Ovary (tissue), 7 donors: ENCODE measurements at regions not wholly inside any gene's neighbourhood (a gene's known extent, or its start where the extent isn't known, plus 50 kb on each side); places are given as distances from the start of the nearest gene placed in this dataset.

Experiments used
- DNase-seq, 5 donors: peaks; one replicate each; pipeline ENCODE4 v3.0.0-alpha.2; 2019 to 2020
- H3K27ac ChIP-seq, 2 donors: fragments of 200-600 bp; one replicate each; pipeline versions ENCODE4 v1.5.1 to v1.8.0; 2019 to 2022
- H3K27me3 ChIP-seq: fragments of 200-600 bp; one replicate; pipeline ENCODE4 v1.8.0; 2022
- H3K36me3 ChIP-seq: fragments of 200-600 bp; sonication (generic); one replicate; pipeline ENCODE4 v1.5.1; 2019
- H3K4me1 ChIP-seq: one replicate; pipeline ENCODE4 v1.8.1; 2013; ENCODE audit warnings: mild to moderate bottlenecking, moderate library complexity; ENCODE audit not compliant: insufficient read depth
- H3K4me3 ChIP-seq: fragments of 200-600 bp; sonication (generic); one replicate; pipeline ENCODE4 v1.5.1; 2017
- H3K9me3 ChIP-seq, 2 donors: fragments of 200-600 bp in 1 of 2; sonication (generic) in 1 of 2; one replicate each; pipeline versions ENCODE4 v1.5.1 to v1.8.1; 2013 to 2019; ENCODE audit warnings: mild to moderate bottlenecking in 1 of 2, moderate library complexity in 1 of 2
- EP300 ChIP-seq: sonication (generic); formaldehyde crosslinking; IDR thresholded peaks from one replicate; pipeline ENCODE4 v1.6.1; 2017; ENCODE audit warnings: antibody characterized with exemption
- POLR2A ChIP-seq: fragments of 450-650 bp; IDR thresholded peaks from one replicate; pipeline ENCODE4 v1.6.1; 2017; ENCODE audit warnings: antibody characterized with exemption, mild to moderate bottlenecking, moderate library complexity
- WGBS, 3 donors: extraction: QIAGEN DNeasy Blood & Tissue Kit in 1 of 3; methylation state at CpG; one replicate each; pipeline versions ENCODE4 v1.1.5 to v1.1.7; 2013 to 2017; 5-methylcytosine and 5-hydroxymethylcytosine counted together
- intact Hi-C, 4 donors: fragments of 100-400 bp; cut with DNase I; formaldehyde crosslinking; loops; one replicate each; pipeline versions ENCODE4 v1.11.0 to v1.15.1; 2022 to 2023
- TF ChIP-seq, protein P1 (sequence below), 3 donors: fragments of 450-650 bp in 2 of 3; fragments of 200-600 bp in 1 of 3; IDR thresholded peaks; one replicate each; pipeline versions ENCODE4 v1.5.1 to v1.8.0; 2016 to 2022; ENCODE audit warnings: antibody characterized with exemption in 3 of 3, mild to moderate bottlenecking in 1 of 3
- donor health status: DM: no; HTN: no; CAD: no; lungs with moderate emphysema.
- donor health status: DM: no; HTN: no; CAD: no.
- donor health status: Bipolar disorder and iron deficiency.
- donor health status: DM: no; HTN: no; CAD: no.
- donor health status: DM: yes; HTN: yes; CAD: no.

DNA sequence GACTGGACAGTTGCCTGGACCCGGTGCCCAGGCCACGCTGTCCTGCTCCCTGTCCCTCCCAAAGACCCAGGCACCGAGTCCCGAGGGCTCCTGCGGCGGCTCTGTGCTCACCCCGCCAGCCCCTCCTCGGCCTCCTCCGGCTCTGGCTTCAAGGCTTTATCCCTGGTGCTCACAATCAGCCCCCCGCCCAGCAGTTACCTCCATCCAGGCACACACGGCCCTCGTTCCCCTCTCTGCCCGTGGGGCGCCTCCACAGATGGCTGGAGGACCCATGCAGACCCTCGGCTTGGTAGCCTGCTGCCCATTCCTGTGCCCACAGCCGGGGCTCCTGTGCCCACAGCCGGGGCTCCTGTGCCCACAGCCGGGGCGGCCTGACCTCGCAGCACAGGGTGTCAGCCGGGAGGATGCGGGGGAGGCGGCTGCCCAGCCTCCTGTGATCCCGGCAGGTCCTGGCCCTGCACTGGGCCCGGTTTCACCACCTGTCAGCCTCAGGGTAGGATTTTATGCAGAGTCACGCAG, 52.3 kb upstream of the COL18A1 start:
- peaks cover 27% of the 10 kb centered on the region for H3K4me1 ChIP-seq
- intact Hi-C loops = no loop called here
- no peak overlapping the region for H3K4me3 ChIP-seq
- no peaks in the 10 kb centered on the region for H3K27me3 ChIP-seq
- no peaks in the 10 kb centered on the region for H3K9me3 ChIP-seq
- TF ChIP-seq, protein P1, sequence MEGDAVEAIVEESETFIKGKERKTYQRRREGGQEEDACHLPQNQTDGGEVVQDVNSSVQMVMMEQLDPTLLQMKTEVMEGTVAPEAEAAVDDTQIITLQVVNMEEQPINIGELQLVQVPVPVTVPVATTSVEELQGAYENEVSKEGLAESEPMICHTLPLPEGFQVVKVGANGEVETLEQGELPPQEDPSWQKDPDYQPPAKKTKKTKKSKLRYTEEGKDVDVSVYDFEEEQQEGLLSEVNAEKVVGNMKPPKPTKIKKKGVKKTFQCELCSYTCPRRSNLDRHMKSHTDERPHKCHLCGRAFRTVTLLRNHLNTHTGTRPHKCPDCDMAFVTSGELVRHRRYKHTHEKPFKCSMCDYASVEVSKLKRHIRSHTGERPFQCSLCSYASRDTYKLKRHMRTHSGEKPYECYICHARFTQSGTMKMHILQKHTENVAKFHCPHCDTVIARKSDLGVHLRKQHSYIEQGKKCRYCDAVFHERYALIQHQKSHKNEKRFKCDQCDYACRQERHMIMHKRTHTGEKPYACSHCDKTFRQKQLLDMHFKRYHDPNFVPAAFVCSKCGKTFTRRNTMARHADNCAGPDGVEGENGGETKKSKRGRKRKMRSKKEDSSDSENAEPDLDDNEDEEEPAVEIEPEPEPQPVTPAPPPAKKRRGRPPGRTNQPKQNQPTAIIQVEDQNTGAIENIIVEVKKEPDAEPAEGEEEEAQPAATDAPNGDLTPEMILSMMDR (IDR thresholded peaks at IDR 0.05) = no peak
- TF ChIP-seq POLR2A (no peak), EP300 (no peak)
- H3K36me3 ChIP-seq = no peaks in the 10 kb centered on the region
- DNase-seq = peak in 1 of 5 donors; percentile 32
- 72 to 80% (median 78%) methylated on average over 21 to 26 of the region's 26 CpGs for WGBS, 3 donors
- H3K27ac ChIP-seq = no peak overlapping the region

GRCh38 chr21:45353200-45353599, 51.8 kb upstream of the COL18A1 start:
- Histone ChIP-seq H3K27ac (no peak overlapping the region), H3K36me3 (no peaks in the 10 kb centered on the region), H3K27me3 (no peaks in the 10 kb centered on the region), H3K4me1 (peaks cover 25% of the 10 kb centered on the region), H3K9me3 (no peaks in the 10 kb centered on the region), H3K4me3 (no peak overlapping the region)
- intact Hi-C loops = no loop called here
- 47 to 63% (median 54%) methylated on average over 3 of the region's 3 CpGs for WGBS, 3 donors
- no peak for TF ChIP-seq POLR2A
- no peak for TF ChIP-seq EP300
- TF ChIP-seq, protein P1 (IDR thresholded peaks at IDR 0.05) = no peak
- no peak for DNase-seq

GRCh38 chr21:45354970-45355369, 50.0 kb upstream of the COL18A1 start:
- intact Hi-C loops = loop anchor here in 1 of 4 donors (5.0 kb wide), 1 partner anchor 53 kb away; no protein-coding TSS in a partner anchor
- TF ChIP-seq, protein P1 (IDR thresholded peaks at IDR 0.05) = no peak
- TF ChIP-seq EP300 (no peak), POLR2A (no peak)
- H3K27me3 ChIP-seq = no peaks in the 10 kb centered on the region
- H3K9me3 ChIP-seq = no peaks in the 10 kb centered on the region
- no peak for DNase-seq
- no peaks in the 10 kb centered on the region for H3K36me3 ChIP-seq
- 59 to 88% (median 75%) methylated on average over 5 of the region's 5 CpGs for WGBS, 3 donors
- no peak overlapping the region for H3K27ac ChIP-seq
- peaks cover 18% of the 10 kb centered on the region for H3K4me1 ChIP-seq
- H3K4me3 ChIP-seq = no peak overlapping the region
